HT-29 (cell line): ENCODE measurements at regions not wholly inside any gene's neighbourhood (a gene's known extent, or its start where the extent isn't known, plus 50 kb on each side); places are given as distances from the start of the nearest gene placed in this dataset.

ENCODE experiments used
- DNase-seq: peaks from one replicate; pipeline ENCODE4 v3.0.0-alpha.2; 2015; ENCODE audit warnings: low spot score

GRCh38 chr11:134480136-134480712, 68.2 kb upstream of the B3GAT1 start:
- no peak for DNase-seq

- DNase-seq = no peak
Observed at GRCh38 chr11:134479206-134480135, 67.4 kb upstream of the B3GAT1 start.

DNA sequence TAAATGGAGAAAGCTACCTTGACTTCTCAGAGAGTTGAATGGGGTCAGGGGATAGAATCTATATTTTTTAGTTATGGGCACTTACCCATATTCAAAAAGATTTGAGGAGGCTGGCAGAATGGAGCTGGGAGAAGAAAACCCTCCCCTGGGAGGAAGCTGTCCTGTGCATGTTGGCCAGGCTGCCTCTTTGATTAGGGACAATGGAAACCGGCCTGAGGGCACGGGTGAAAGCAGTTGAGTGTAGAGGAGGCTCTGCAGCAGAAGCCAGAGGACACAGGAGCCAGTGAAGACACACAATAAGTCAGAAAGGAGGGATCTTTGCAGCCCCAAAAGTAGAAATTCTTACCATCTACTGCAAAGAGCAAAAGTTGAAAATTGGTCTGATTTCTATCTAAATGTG, 66.6 kb upstream of the B3GAT1 start:
- DNase-seq = no peak

- DNase-seq = no peak
Observed at GRCh38 chr11:134478176-134478575, 66.1 kb upstream of the B3GAT1 start.

GRCh38 chr11:134477486-134477885, 65.4 kb upstream of the B3GAT1 start:
- DNase-seq = no peak

GRCh38 chr11:134476435-134477021, 64.5 kb upstream of the B3GAT1 start:
- no peak for DNase-seq

- DNase-seq = no peak
Observed at GRCh38 chr11:134475951-134476350, 63.9 kb upstream of the B3GAT1 start.

- DNase-seq = no peak
Observed at GRCh38 chr11:134474942-134475341, 62.9 kb upstream of the B3GAT1 start.

GRCh38 chr11:134474070-134474860, 62.2 kb upstream of the B3GAT1 start:
- DNase-seq = no peak

GRCh38 chr11:134471716-134472455, 59.8 kb upstream of the B3GAT1 start:
- no peak for DNase-seq

DNA sequence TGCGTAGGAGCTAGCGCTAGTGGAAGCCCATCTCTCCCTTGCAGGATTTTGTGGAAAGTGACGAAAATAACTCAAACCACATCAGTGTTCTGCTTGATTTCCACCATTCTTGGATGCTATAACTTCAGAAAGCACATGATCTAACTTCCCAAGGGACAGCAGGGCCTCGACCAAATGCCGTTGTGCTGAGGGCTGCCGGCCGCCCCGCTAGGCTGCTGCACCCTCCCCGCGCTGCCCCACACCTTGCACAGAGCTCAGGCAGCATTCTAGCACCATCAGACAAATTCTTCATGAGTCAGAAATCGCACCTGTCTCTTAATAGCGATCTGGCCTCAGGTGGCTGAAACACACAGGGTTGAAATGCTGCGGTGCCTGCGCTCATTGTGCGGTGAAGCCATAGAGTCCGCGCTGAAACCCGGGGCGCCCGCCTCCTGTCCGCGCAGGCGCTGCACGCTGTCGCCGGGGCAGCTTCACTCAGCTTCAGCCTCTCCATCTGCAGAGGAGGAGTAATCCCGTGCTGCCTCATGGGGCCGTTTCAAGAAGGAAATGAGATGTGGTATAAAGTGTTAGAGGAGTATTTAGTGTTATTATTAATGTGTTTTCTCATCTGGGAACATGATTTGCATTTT, 59.2 kb upstream of the B3GAT1 start:
- no peak for DNase-seq

- DNase-seq = no peak
Observed at GRCh38 chr11:134470238-134470637, 58.2 kb upstream of the B3GAT1 start.

GRCh38 chr11:134469627-134470026, 57.6 kb upstream of the B3GAT1 start:
- peak; percentile 35 for DNase-seq

- DNase-seq = no peak
Observed at GRCh38 chr11:134468796-134469195, 56.8 kb upstream of the B3GAT1 start.

DNA sequence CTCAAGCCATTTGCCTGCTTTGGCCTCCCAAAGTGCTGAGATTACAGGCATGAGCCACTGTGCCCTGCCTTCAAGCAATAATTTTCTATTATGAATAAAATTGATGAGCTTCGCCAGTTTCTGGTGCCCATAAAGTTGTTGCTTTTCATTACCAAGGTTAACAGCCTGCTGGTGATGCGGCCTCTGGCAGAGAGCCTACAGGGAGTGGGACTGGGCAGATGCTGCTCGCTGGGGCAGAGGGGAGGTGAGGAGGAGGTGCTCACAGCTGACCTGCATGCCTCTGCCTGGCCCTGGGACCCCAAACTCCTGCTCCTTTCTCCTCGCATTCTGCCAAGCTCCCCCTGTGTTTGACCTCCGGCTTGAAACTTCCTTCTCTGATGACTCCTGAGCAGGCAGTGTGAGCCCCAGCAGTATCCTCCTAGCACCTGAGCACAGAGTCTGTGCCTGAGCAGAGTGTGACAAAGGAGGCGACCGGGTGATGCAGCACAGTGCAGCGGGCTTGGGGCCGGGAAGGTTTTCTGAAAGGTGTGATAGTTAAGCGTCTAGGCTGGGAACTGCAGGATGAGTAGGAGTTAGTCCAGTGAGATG, 56.1 kb upstream of the B3GAT1 start:
- no peak for DNase-seq

GRCh38 chr11:134466610-134467567, 54.8 kb upstream of the B3GAT1 start:
- peak; percentile 67 for DNase-seq

- peak; percentile 45 for DNase-seq
Observed at GRCh38 chr11:134466156-134466555, 54.1 kb upstream of the B3GAT1 start.

GRCh38 chr11:134464981-134465730, 53.1 kb upstream of the B3GAT1 start:
- DNase-seq = no peak
